ENCODE measurements at regions not wholly inside any gene's neighbourhood (a gene's known extent, or its start where the extent isn't known, plus 50 kb on each side); places are given as distances from the start of the nearest gene placed in this dataset.

- intact Hi-C loops (cut with DNase I) = no loop called here
- peak in 2 of 42 donors; percentile 25 to 48 for DNase-seq
These were observed 63.8 kb downstream of the MRPL46 start for GRCh38 chr15:88403351-88403791.

- intact Hi-C loops (cut with DNase I) = no loop called here
- DNase-seq = peak in 37 of 42 donors; percentile 22 to 80 (median 55)
These were observed 65.1 kb downstream of the MRPL46 start for GRCh38 chr15:88401996-88402656.

GRCh38 chr15:88401251-88401995 is 65.8 kb downstream of the MRPL46 start:
- intact Hi-C loops (cut with DNase I) = no loop called here
- peak in 27 of 42 donors; percentile 10 to 79 (median 40) for DNase-seq

GRCh38 chr15:88400591-88401250 is 66.5 kb downstream of the MRPL46 start:
- no peak for DNase-seq
- intact Hi-C loops (cut with DNase I) = no loop called here

- intact Hi-C loops (cut with DNase I) = no loop called here
These were observed 67.1 kb downstream of the MRPL46 start for GRCh38 chr15:88400084-88400483.

GRCh38 chr15:88399021-88399685 is 68.0 kb downstream of the MRPL46 start:
- no peak for DNase-seq
- intact Hi-C loops (cut with DNase I) = no loop called here

More at GRCh38 chr15:88400084-88400483, 67.1 kb downstream of the MRPL46 start:
- DNase-seq = no peak

- intact Hi-C loops (cut with DNase I) = no loop called here
These were observed 69.2 kb downstream of the MRPL46 start for GRCh38 chr15:88398011-88398410.

GRCh38 chr15:88397506-88397905 is 69.7 kb downstream of the MRPL46 start:
- DNase-seq = no peak
- intact Hi-C loops (cut with DNase I) = no loop called here

More at GRCh38 chr15:88398011-88398410, 69.2 kb downstream of the MRPL46 start:
- DNase-seq = no peak

GRCh38 chr15:88395872-88396781 is 71.1 kb downstream of the MRPL46 start:
- peak in 2 of 42 donors; percentile 22 to 35 for DNase-seq
- intact Hi-C loops (cut with DNase I) = no loop called here

GRCh38 chr15:88395241-88395640 is 71.9 kb downstream of the MRPL46 start:
- DNase-seq = no peak

GRCh38 chr15:88394553-88395145 is 72.5 kb downstream of the MRPL46 start:
- DNase-seq = peak in 3 of 42 donors; percentile 34 to 60 (median 41)
- intact Hi-C loops (cut with DNase I) = no loop called here

More at GRCh38 chr15:88395241-88395640, 71.9 kb downstream of the MRPL46 start:
- intact Hi-C loops (cut with DNase I) = no loop called here

- intact Hi-C loops (cut with DNase I) = no loop called here
- DNase-seq = peak in 2 of 42 donors; percentile 35 to 39
These were observed 73.3 kb downstream of the MRPL46 start for GRCh38 chr15:88393719-88394519.

GRCh38 chr15:88391700-88392099 is 75.5 kb downstream of the MRPL46 start:
- DNase-seq = peak in 40 of 42 donors; percentile 20 to 88 (median 60)
- intact Hi-C loops (cut with DNase I) = no loop called here

- intact Hi-C loops (cut with DNase I) = no loop called here
- DNase-seq = peak in 5 of 42 donors; percentile 22 to 45 (median 35)
These were observed 76.2 kb downstream of the MRPL46 start for GRCh38 chr15:88391006-88391405.

GRCh38 chr15:88390164-88390901 is 76.9 kb downstream of the MRPL46 start:
- no peak for DNase-seq
- intact Hi-C loops (cut with DNase I) = no loop called here

- intact Hi-C loops (cut with DNase I) = no loop called here
- DNase-seq = no peak
These were observed 78.1 kb downstream of the MRPL46 start for GRCh38 chr15:88389120-88389519.

All from head of caudate nucleus (tissue), 42 donors.